Keratinocyte (primary cell): ENCODE measurements at regions not wholly inside any gene's neighbourhood (a gene's known extent, or its start where the extent isn't known, plus 50 kb on each side); places are given as distances from the start of the nearest gene placed in this dataset.

Experiments
- DNase-seq: peaks from one replicate; pipeline ENCODE4 v3.0.0-alpha.2; 2011; ENCODE audit warnings: low read depth, missing footprints, low spot score
- FAIRE-seq: peaks from 2 replicates; lab custom pipeline; 2011; peaks lifted over from hg19 to GRCh38; lab: Jason Lieb, UNC
- H2AFZ ChIP-seq: 2 replicates; pipeline ENCODE4 v1.6.0; 2012; ENCODE audit warnings: low read length, control low read depth, inconsistent platforms; ENCODE audit not compliant: control insufficient read depth
- H3K27ac ChIP-seq: 2 replicates; pipeline ENCODE4 v1.5.1; 2011; ENCODE audit warnings: low read length; ENCODE audit not compliant: control insufficient read depth, insufficient read depth
- H3K27me3 ChIP-seq: 3 replicates; pipeline ENCODE4 v1.6.0; 2011; ENCODE audit warnings: low read length; ENCODE audit not compliant: control insufficient read depth, insufficient read depth; ENCODE audit errors: extremely low read depth
- H3K36me3 ChIP-seq, 2 experiments: 2 replicates in 1 of 2; 3 replicates in 1 of 2; pipeline ENCODE4 v1.5.1; 2011; ENCODE audit warnings: low read length in 2 of 2, mild to moderate bottlenecking in 1 of 2; ENCODE audit not compliant: control insufficient read depth in 2 of 2, insufficient read depth in 2 of 2; ENCODE audit errors: extremely low read depth in 1 of 2
- H3K4me1 ChIP-seq: 3 replicates; pipeline ENCODE4 v1.5.1; 2011; ENCODE audit warnings: low read length; ENCODE audit not compliant: control insufficient read depth, insufficient read depth; ENCODE audit errors: extremely low read depth
- H3K4me2 ChIP-seq: 3 replicates; pipeline ENCODE4 v1.6.0; 2011; ENCODE audit warnings: low read depth, low read length; ENCODE audit not compliant: control insufficient read depth, insufficient read depth; ENCODE audit errors: extremely low read depth
- H3K4me3 ChIP-seq, 3 experiments: fragments of 200-600 bp in 1 of 3; sonication (generic) in 1 of 3; 2 replicates in 2 of 3; 3 replicates in 1 of 3; pipeline ENCODE4 v1.5.1; 2011 to 2016; ENCODE audit warnings: low read length in 3 of 3, mild to moderate bottlenecking in 3 of 3, control low read depth in 2 of 3, inconsistent platforms in 1 of 3, low read depth in 1 of 3, mixed read lengths in 1 of 3, mixed run types in 1 of 3, moderate library complexity in 1 of 3; ENCODE audit not compliant: control insufficient read depth in 2 of 3, insufficient read depth in 2 of 3; ENCODE audit errors: extremely low read depth in 1 of 3
- H3K79me2 ChIP-seq: 2 replicates; pipeline ENCODE4 v1.6.0; 2012; ENCODE audit warnings: low read length; ENCODE audit not compliant: control insufficient read depth, insufficient read depth
- H3K9ac ChIP-seq: 3 replicates; pipeline ENCODE4 v1.6.0; 2011; ENCODE audit warnings: low read length; ENCODE audit not compliant: control insufficient read depth, insufficient read depth; ENCODE audit errors: extremely low read depth
- H3K9me1 ChIP-seq: 3 replicates; pipeline ENCODE4 v1.6.0; 2011; ENCODE audit warnings: low read length; ENCODE audit not compliant: control insufficient read depth, insufficient read depth; ENCODE audit errors: extremely low read depth
- H3K9me3 ChIP-seq: 2 replicates; pipeline ENCODE4 v1.5.1; 2012; ENCODE audit warnings: low read depth, low read length; ENCODE audit not compliant: control insufficient read depth
- H4K20me1 ChIP-seq: 3 replicates; pipeline ENCODE4 v1.6.0; 2011; ENCODE audit warnings: low read length; ENCODE audit not compliant: control insufficient read depth, insufficient read depth; ENCODE audit errors: extremely low read depth
- CTCF ChIP-seq, 3 experiments: IDR thresholded peaks in 1 of 3; conservative IDR thresholded peaks in 1 of 3; optimal IDR thresholded peaks in 1 of 3; 2 replicates in 2 of 3; 3 replicates in 1 of 3; pipeline versions ENCODE3 to v1.5.1; 2011; ENCODE audit warnings: low read length in 3 of 3, mild to moderate bottlenecking in 3 of 3, moderate library complexity in 2 of 3, control low read depth in 1 of 3, inconsistent platforms in 1 of 3; ENCODE audit not compliant: insufficient read depth in 2 of 3; ENCODE audit errors: extremely low read depth in 1 of 3
- EZH2 ChIP-seq: IDR thresholded peaks from one replicate; pipeline ENCODE4 v1.6.1; 2012; ENCODE audit warnings: inconsistent platforms, mild to moderate bottlenecking, low read length, moderate library complexity
- dilution Hi-C: fragments of 300-500 bp; cut with MboI; formaldehyde crosslinking; loops from one replicate; pipeline ENCODE4 v1.7.0; 2020; ENCODE audit warnings: low sequenced_read_pairs; ENCODE audit not compliant: extremely low pct_ligation_motif_present

- H3K36me3 ChIP-seq, result no peaks in the 10 kb centered on the region
- no peaks in the 10 kb centered on the region for H4K20me1 ChIP-seq
- no peak overlapping the region for H3K9ac ChIP-seq
- no peaks in the 10 kb centered on the region for H3K79me2 ChIP-seq
- H2AFZ ChIP-seq, result no peak overlapping the region
- DNase-seq, result no peak
- no peak overlapping the region for H3K4me2 ChIP-seq
- no peak for FAIRE-seq
- H3K9me1 ChIP-seq, result no peaks in the 10 kb centered on the region
- H3K27ac ChIP-seq, result no peak overlapping the region
- no peaks in the 10 kb centered on the region for H3K9me3 ChIP-seq
- peaks cover 8% of the 10 kb centered on the region for H3K4me1 ChIP-seq
- no peak for TF ChIP-seq EZH2
- TF ChIP-seq CTCF (optimal IDR thresholded peaks at IDR 0.05 in 1 of 3, IDR thresholded peaks at IDR 0.05 in 1 of 3, conservative IDR thresholded peaks at IDR 0.05 in 1 of 3; ENCODE audit: extremely low read depth in 1 of 3, insufficient read depth in 2 of 3, low read length in 3 of 3), result no peak
- dilution Hi-C loops, result no loop called here
- H3K4me3 ChIP-seq, result no peak overlapping the region
- no peaks in the 10 kb centered on the region for H3K27me3 ChIP-seq
These were observed 73.7 kb downstream of the ARL4A start for GRCh38 chr7:12761111-12761510.

GRCh38 chr7:12761691-12762090 is 74.3 kb downstream of the ARL4A start:
- TF ChIP-seq EZH2, result no peak
- TF ChIP-seq CTCF (optimal IDR thresholded peaks at IDR 0.05 in 1 of 3, IDR thresholded peaks at IDR 0.05 in 1 of 3, conservative IDR thresholded peaks at IDR 0.05 in 1 of 3; ENCODE audit: extremely low read depth in 1 of 3, insufficient read depth in 2 of 3, low read length in 3 of 3), result no peak
- no peak overlapping the region for H3K4me3 ChIP-seq
- H3K4me2 ChIP-seq, result no peak overlapping the region
- peaks cover 7% of the 10 kb centered on the region for H3K4me1 ChIP-seq
- dilution Hi-C loops, result no loop called here
- no peak for DNase-seq
- no peaks in the 10 kb centered on the region for H3K79me2 ChIP-seq
- H3K9me3 ChIP-seq, result no peaks in the 10 kb centered on the region
- H3K27ac ChIP-seq, result no peak overlapping the region
- no peaks in the 10 kb centered on the region for H3K9me1 ChIP-seq
- no peak overlapping the region for H2AFZ ChIP-seq
- no peaks in the 10 kb centered on the region for H3K36me3 ChIP-seq
- no peak overlapping the region for H3K9ac ChIP-seq
- FAIRE-seq, result no peak
- no peaks in the 10 kb centered on the region for H4K20me1 ChIP-seq
- H3K27me3 ChIP-seq, result no peaks in the 10 kb centered on the region
